Activated CD8-positive, alpha-beta memory T cell treated with anti-CD3 and anti-CD28 coated beads for 1 hour (primary cell): ENCODE measurements at regions not wholly inside any gene's neighbourhood (a gene's known extent, or its start where the extent isn't known, plus 50 kb on each side); places are given as distances from the start of the nearest gene placed in this dataset.

Experiments
- DNase-seq, 2 donors: peaks; one replicate each; pipeline ENCODE4 v3.0.0-alpha.2; 2020; ENCODE audit warnings: low read depth in 1 of 2; ENCODE audit errors: extremely low read depth in 1 of 2

DNA sequence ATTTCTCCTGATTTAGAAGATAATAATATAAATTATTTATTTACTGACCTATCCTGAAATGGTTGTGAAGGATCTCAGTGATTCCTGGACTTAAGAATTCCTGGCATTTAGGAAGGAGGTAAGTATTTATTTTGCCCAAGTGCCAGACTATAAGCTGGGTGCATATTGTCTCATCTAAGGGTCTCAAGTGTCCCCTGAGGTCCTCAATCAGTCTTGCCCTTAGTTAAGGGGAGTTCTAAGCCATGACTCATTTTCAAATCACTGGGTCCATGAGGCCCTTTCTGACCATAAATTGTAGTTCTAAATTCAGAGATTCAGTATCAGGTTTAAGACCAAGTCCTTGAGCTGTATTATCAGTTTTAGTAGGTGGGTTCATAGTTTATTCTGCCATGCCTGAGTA lies 251.6 kb upstream of the MEOX2 start:
- DNase-seq: no peak

- DNase-seq: no peak
These were observed 251.1 kb upstream of the MEOX2 start for GRCh38 chr7:15937571-15937970.

- DNase-seq: no peak
These were observed 250.5 kb upstream of the MEOX2 start for GRCh38 chr7:15936991-15937390.

- DNase-seq: no peak
These were observed 245.8 kb upstream of the MEOX2 start for GRCh38 chr7:15932318-15932717.

- no peak for DNase-seq
These were observed 242.9 kb upstream of the MEOX2 start for GRCh38 chr7:15929411-15929810.

- no peak for DNase-seq
These were observed 239.1 kb upstream of the MEOX2 start for GRCh38 chr7:15925608-15926007.

DNA sequence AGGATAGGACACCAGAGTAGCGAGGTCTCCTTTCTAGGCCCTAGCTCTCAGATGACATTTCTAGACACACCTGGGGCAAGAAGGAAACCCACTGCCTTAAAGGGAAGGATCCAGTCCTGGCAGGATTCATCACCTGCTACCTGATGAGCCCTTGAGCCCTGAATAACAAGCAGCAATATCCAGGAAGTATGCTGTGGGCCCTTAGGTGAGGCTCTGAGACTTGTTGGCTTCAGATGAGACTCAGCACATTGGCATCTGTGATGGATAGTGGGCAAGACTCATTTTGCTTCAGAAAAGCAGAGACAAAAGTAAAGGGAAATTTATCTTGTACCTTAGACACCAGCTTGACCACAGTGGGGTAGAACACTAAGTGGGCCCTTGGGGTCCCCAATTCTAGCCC lies 238.4 kb upstream of the MEOX2 start:
- DNase-seq: no peak

DNA sequence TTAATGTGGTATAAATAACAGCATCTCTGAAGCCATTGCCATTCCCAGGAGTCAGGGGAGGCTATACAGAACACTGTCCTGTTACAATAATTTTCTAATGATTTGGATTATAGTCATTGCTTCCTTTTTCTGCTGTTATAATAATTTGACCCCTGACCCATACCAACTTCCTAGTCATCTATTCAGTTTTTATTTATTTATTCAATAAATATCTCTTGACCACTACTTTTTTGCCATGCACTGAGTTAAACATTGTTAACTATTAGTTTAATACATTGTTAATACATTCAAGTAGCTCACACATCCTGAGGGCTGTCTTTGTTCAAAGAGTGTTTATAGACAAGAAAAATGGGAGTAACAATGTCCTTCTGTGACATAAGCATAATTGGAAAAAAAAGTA lies 235.5 kb upstream of the MEOX2 start:
- DNase-seq: no peak

- no peak for DNase-seq
These were observed 235.1 kb upstream of the MEOX2 start for GRCh38 chr7:15921576-15921975.

DNA sequence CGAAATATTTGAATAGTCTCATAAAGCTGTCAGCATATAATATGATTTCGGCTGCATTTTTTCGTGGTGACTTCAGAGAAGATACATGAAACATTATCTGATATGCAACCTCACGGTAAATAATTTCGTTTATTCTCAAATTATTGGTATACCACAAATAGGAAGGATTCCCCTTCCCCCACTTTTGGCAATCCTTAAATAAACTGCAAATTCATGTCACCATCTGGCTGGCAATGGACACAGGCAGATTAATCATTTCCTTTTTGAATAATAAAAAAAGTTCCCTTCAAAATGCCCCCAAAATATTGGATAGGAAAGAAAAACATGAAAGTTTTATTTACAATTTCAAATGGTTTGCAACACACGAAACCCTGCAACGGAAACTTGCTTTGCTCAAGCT lies 234.5 kb upstream of the MEOX2 start:
- DNase-seq: no peak

GRCh38 chr7:15916681-15917380 lies 230.3 kb upstream of the MEOX2 start:
- DNase-seq: no peak

GRCh38 chr7:15915686-15916293 lies 229.3 kb upstream of the MEOX2 start:
- DNase-seq: no peak

DNA sequence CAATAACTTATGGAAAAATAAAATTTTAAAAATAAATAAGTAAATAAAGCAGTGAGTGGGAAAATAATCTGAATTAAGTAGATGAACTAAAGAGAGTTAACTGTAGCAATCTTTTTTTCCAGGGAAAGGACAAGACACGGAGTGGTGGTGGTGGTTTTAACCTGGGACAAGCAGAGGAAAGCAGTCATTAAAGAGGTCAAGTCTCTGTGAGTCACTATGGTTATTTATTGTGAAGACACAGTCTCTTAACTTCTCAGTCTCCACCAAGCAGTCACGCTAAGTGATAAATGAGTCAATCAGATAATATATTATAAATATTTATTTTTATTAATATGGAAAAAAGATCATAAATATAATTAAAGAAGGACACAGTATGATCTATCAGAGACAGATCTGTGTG lies 228.1 kb upstream of the MEOX2 start:
- no peak for DNase-seq

- no peak for DNase-seq
These were observed 220.0 kb upstream of the MEOX2 start for GRCh38 chr7:15906436-15906835.

- no peak for DNase-seq
These were observed 219.0 kb upstream of the MEOX2 start for GRCh38 chr7:15905251-15906040.

DNA sequence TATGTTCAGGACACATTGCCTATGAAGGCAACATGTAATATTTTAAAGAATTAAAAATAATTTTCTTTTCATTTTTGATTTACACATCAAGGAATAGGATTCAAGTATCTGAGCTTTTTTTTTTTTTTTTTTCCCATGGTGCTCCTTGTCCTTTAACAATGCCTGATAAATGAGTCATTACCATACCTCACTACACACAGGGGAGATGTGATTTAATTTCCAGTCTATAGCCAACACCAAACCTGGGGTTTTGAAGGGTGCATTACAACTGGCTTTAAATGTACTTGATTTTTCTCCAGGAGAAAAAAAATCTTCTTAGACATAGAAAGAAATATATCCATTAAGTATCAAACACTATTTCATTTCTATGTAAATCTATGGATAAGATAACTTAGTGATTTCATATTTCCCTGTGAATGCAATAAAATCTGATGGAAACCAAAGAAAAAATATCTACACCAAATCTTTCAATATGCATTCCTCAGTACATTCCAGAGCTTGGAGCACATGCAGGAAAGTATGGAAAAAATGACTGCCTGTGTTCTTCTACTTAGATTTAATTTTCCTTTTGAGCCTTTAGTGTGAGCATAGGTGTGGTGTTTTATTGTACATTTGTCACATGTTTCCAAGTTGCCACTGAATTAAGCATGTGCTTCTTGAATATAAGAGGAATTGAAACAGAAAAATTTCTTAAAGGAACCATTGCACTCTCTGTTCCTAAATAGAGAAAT lies 204.8 kb upstream of the MEOX2 start:
- DNase-seq: no peak

DNA sequence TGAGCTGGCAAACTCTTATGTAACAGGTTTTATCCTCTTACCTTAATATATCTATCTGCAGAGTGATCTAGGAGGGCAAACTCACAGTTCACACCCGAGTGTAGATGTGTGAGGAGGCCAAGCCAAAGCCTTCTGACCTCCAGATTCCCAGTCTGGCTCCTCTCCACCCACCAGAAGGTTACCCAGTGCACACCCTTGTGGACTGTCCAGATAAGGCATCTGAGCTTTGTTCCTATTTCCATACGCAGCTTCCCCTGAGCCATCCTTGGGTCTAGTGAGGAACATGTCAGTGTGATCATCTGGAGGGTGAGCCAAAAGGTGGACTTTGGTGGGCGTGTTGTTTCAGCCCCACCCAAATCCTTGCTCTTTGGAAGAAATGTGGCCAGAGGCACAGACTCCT lies 203.0 kb upstream of the MEOX2 start:
- DNase-seq: no peak

GRCh38 chr7:15888090-15888489 lies 201.6 kb upstream of the MEOX2 start:
- no peak for DNase-seq

GRCh38 chr7:15886626-15887025 lies 200.1 kb upstream of the MEOX2 start:
- DNase-seq: no peak

DNA sequence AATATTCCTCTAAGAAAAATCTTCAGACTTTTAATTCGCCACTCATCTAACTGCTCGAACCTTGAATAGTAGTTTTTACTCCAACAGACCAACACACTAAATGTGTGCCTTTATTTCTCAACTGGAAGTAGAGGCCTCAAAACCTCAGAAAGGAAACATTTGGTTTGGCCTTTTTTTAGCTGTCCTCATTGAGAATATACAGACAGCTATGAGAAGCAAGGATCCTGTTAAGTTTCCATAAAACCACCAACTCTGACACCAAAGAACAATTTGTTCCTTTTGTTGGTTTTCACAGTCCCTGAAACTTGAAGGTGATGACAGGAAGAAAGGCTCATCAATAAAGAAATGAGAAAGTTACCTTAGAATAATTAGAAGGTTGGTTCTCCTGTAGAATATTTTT lies 199.2 kb upstream of the MEOX2 start:
- DNase-seq: no peak

- DNase-seq: no peak
These were observed 188.3 kb upstream of the MEOX2 start for GRCh38 chr7:15874774-15875173.
